Brain pericyte (primary cell): ENCODE measurements at regions not wholly inside any gene's neighbourhood (a gene's known extent, or its start where the extent isn't known, plus 50 kb on each side); places are given as distances from the start of the nearest gene placed in this dataset.
"Not testable (repeated sequence)": the region's sequence is repeated elsewhere in the genome, so short reads cannot be mapped to it uniquely, and the experiment has no call there.

Source experiments
- DNase-seq: peaks from one replicate; pipeline ENCODE4 v3.0.0-alpha.2; 2012; ENCODE audit warnings: low read depth, low spot score

DNA sequence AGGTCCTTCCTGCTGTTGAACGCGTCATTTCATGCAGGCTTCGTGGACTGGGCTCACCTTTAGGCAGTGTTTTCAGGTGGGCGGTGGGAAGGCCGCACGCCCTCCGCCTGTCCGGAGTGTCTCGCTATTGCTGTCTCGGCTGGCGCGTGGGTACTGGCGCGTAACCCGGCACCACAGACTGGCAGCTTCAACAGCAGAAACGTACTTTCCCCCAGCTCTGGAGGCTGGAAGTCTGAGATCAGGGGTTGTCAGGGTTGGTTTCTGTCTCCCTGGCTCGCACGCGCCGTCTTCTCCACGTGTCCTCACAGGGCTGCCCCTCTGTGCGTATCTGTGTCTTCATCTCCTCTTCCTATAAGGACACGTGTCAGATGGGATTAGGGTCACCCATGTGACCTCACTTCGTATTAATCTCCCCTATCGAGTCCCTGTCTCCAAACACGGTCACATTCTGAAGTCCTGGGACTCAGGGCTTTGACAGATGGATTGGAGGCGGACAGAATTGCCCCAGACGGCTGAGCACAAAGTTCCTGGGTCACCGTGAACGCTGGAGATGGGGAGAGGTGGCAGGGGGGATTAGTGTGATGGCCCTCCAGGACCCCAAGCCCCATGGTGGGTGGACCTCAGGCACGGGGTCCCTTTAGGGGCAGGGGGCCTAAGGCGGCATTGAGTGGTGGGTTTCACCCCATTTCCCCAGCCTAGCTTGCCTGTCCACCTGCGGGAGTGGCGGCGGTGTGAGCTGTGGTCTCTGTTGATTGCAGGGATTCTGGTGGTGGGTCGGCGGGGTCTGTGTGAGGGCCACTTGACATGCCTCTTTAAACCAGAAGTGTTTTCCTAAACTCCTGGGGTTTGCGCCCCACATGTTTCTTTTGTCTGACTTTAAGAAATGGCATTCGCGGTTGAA, 83.4 kb upstream of the LRPAP1 start:
- no peak for DNase-seq

- DNase-seq, result no peak
Observed at GRCh38 chr4:3614731-3614980, 82.4 kb upstream of the LRPAP1 start.

DNA sequence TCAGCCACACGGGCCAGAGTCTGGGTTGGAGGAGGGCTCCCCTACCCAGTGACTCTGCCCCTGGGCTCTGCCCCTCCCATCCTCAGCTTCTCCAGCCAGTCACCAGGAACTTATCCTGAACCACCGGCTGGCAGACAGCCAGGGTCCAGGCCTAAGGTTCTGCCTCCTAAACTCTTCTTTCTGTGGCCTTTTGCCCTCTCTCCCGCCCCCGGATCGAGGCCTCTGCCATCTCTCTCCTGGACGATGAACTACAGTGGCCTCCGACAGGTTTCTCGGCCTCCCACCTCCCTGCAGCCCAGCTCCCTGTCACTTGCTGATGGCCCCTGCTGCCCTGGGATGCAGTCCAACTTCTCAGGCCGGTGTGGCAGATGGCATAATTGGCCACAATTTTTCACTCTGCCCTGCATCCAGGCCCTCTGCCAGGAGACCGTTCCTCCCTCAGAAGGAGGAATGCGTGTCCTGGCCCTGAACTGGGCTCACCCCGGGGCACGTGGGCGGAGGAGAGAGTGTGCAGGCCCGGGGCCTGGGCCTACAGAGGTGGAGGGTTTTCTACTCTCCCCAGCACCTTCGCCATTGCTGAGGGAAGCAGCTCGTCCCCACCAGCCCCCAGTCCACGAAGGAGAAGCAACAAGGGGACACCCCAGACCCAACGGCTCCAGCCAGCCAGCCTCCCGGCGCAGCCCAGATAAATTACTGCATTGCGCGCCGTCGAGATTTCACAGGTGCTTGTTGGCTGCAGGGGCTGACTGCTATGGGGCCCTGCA, 81.9 kb upstream of the LRPAP1 start:
- DNase-seq, result no peak

- no peak for DNase-seq
Observed at GRCh38 chr4:3612934-3613333, 80.7 kb upstream of the LRPAP1 start.

DNA sequence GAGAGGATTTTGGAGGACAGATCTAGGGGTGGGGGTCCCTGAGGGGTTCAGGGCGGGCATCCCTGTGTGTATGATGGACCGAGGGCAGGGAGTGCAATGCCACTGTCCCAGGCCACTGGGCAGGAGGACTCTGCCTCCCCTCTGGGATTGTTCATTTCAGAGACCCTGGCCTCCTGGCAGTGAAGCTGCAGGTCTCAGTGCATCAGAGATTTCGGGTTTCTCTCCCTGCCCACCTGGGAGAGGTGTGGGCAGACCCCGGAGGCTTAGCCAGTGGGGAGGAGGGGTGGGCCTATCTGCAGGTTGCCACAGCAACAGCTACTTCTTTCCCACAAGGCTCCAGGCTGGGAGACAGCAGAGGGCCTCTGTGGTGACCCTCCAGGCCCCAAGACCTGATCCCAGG, 80.1 kb upstream of the LRPAP1 start:
- DNase-seq, result no peak

- DNase-seq, result no peak
Observed at GRCh38 chr4:3611778-3612177, 79.6 kb upstream of the LRPAP1 start.

GRCh38 chr4:3610851-3611250, 78.6 kb upstream of the LRPAP1 start:
- not testable (repeated sequence) for DNase-seq

DNA sequence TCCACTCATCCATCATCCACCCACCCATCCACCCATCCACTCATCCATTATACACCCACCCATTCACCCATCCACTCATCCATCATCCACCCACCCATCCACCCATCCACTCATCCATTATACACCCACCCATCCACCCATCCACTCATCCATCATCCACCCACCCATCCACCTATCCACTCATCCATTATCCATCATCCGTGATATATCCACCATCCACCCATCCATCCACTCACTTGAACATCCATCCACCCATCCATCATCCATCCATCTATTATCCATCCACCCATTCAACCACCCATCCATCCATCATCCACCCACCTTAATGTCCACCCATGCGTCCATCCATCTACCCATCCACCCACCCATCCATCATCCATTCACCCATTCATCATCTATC, 77.7 kb upstream of the LRPAP1 start:
- not testable (repeated sequence) for DNase-seq

DNA sequence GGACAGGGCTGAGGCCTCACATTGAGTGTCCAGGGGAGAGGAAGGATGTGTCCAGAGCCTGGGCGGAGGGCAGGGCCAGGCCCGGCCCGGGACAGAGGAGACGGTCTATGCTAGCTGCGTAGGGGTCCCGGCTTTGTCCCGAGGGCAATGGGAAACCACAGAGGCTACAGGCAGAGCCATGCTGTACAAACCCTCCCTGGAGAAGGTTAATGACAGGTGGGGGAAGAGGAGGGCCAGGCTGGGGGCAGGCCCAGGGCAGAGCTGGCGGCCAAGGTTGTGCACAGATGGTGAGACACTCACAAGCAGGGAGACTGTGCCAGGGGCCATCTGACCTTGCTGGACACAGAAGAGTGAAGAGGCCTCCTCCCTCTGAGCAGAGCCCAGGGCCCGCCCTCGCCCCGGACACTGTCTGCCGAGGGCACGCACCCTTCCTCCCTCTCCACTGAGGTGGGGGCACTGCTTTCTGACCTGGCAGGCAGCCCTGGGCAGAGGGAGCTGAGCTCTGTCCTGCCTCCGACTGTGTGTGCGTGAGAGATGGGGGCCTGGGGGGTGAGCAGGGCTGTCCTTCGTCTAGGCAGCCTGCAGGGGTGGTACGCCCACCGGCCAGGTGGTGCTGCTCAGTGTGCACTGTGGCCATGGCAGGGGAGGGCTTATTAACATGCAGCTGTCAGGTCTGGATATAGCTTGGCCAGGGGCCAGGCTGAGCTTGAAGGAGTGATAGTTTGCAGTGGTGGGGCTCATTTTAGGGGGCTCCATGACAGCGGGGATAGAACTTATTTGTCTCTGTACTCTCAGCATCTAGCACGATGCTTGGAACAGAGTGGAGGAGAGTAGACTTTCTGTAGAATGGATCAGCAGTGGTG, 75.7 kb upstream of the LRPAP1 start:
- DNase-seq, result no peak

- not testable (repeated sequence) for DNase-seq
Observed at GRCh38 chr4:3606850-3607249, 74.6 kb upstream of the LRPAP1 start.

DNA sequence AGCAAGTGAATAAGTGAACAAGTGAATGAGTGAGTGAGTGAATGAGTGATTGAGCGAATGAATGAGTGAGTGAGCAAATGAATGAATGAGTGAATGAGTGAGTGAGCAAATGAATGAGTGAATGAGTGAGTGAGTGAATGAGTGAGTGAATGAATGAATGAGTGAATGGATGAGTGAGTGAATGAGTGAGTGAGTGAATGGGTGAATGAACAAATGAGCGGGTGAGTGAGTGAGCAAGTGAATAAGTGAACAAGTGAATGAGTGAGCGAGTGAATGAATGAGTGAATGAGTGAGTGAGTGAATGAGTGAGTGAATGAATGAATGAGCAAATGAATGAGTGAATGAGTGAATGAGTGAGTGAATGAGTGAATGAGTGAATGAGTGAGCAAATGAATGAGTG, 74.0 kb upstream of the LRPAP1 start:
- DNase-seq, result not testable (repeated sequence)

- DNase-seq, result no peak
Observed at GRCh38 chr4:3605491-3605890, 73.3 kb upstream of the LRPAP1 start.

GRCh38 chr4:3602886-3603645, 70.8 kb upstream of the LRPAP1 start:
- DNase-seq, result not testable (repeated sequence)

GRCh38 chr4:3601992-3602391, 69.8 kb upstream of the LRPAP1 start:
- no peak for DNase-seq

GRCh38 chr4:3601108-3601690, 69.0 kb upstream of the LRPAP1 start:
- DNase-seq, result not testable (repeated sequence)

- no peak for DNase-seq
Observed at GRCh38 chr4:3599951-3600350, 67.7 kb upstream of the LRPAP1 start.

- DNase-seq, result no peak
Observed at GRCh38 chr4:3598695-3599227, 66.5 kb upstream of the LRPAP1 start.

DNA sequence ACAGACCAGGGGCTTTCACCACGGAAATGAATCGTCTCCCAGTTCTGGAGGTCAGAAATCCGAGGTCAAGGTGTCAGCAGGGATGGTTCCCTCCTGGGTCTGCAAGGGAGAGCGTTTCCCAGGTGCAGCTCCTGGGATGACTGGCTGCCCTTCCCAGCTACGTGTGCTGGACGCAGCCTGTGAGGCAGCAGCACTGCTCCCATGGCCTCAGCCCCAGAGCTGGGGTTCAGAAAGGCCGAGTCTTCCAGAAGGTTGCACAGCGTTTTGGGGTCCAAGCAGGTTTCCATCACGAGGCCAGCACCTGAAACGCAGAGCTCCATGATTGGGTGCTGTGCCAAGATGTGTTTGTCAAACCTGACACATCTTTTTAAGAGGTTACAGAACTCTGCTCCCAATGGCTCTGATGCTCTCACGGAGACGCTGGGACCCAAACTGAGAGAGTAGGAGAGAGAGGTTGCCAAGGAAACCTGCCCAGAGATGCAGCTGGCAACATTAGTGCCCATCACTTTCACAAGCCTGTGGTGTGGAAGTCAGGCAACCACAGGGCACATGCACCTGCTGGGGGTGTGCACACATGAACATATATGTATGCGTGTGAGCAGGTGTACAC, 65.8 kb upstream of the LRPAP1 start:
- DNase-seq, result not testable (repeated sequence)

- not testable (repeated sequence) for DNase-seq
Observed at GRCh38 chr4:3596957-3597733, 64.9 kb upstream of the LRPAP1 start.
